ENCODE measurements at regions not wholly inside any gene's neighbourhood (a gene's known extent, or its start where the extent isn't known, plus 50 kb on each side); places are given as distances from the start of the nearest gene placed in this dataset.

- TF ChIP-seq, protein P1, sequence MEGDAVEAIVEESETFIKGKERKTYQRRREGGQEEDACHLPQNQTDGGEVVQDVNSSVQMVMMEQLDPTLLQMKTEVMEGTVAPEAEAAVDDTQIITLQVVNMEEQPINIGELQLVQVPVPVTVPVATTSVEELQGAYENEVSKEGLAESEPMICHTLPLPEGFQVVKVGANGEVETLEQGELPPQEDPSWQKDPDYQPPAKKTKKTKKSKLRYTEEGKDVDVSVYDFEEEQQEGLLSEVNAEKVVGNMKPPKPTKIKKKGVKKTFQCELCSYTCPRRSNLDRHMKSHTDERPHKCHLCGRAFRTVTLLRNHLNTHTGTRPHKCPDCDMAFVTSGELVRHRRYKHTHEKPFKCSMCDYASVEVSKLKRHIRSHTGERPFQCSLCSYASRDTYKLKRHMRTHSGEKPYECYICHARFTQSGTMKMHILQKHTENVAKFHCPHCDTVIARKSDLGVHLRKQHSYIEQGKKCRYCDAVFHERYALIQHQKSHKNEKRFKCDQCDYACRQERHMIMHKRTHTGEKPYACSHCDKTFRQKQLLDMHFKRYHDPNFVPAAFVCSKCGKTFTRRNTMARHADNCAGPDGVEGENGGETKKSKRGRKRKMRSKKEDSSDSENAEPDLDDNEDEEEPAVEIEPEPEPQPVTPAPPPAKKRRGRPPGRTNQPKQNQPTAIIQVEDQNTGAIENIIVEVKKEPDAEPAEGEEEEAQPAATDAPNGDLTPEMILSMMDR (IDR thresholded peaks at IDR 0.05), result no peak
- TF ChIP-seq POLR2A (IDR thresholded peaks at IDR 0.05), result no peak
Measured at GRCh38 chr11:79525257-79525656, 84.4 kb upstream of the TENM4 start.
